GM19467 (cell line): ENCODE measurements at regions not wholly inside any gene's neighbourhood (a gene's known extent, or its start where the extent isn't known, plus 50 kb on each side); places are given as distances from the start of the nearest gene placed in this dataset.
"Not testable (repeated sequence)": the region's sequence is repeated elsewhere in the genome, so short reads cannot be mapped to it uniquely, and the experiment has no call there.

ENCODE experiments used
- ATAC-seq: cut with Tn5 transposase; IDR thresholded peaks from one replicate; pipeline ENCODE4 v1.9.1; 2021; ENCODE audit warnings: mild to moderate bottlenecking, moderate library complexity; ENCODE audit not compliant: unreplicated experiment

- no peak for ATAC-seq
Measured at GRCh38 chr4:148964456-148964855, 522.2 kb upstream of the NR3C2 start.

GRCh38 chr4:148962539-148963290 is 520.5 kb upstream of the NR3C2 start:
- ATAC-seq: no peak

- ATAC-seq: no peak
Measured at GRCh38 chr4:148961526-148961925, 519.3 kb upstream of the NR3C2 start.

GRCh38 chr4:148958317-148958716 is 516.1 kb upstream of the NR3C2 start:
- no peak for ATAC-seq

GRCh38 chr4:148955564-148956297 is 513.5 kb upstream of the NR3C2 start:
- no peak for ATAC-seq

- no peak for ATAC-seq
Measured at GRCh38 chr4:148954011-148954749, 512.0 kb upstream of the NR3C2 start.

- no peak for ATAC-seq
Measured at GRCh38 chr4:148951346-148951745, 509.1 kb upstream of the NR3C2 start.

GRCh38 chr4:148946271-148946670 is 504.1 kb upstream of the NR3C2 start:
- no peak for ATAC-seq

- no peak for ATAC-seq
Measured at GRCh38 chr4:148944839-148945219, 502.6 kb upstream of the NR3C2 start.

GRCh38 chr4:148944136-148944838 is 502.1 kb upstream of the NR3C2 start:
- no peak for ATAC-seq

GRCh38 chr4:148934926-148935578 is 492.8 kb upstream of the NR3C2 start:
- ATAC-seq: no peak

GRCh38 chr4:148926276-148927260 is 484.4 kb upstream of the NR3C2 start:
- no peak for ATAC-seq

- ATAC-seq: no peak
Measured at GRCh38 chr4:148923881-148924280, 481.7 kb upstream of the NR3C2 start.

- ATAC-seq: no peak
Measured at GRCh38 chr4:148922497-148922896, 480.3 kb upstream of the NR3C2 start.

GRCh38 chr4:148914734-148915133 is 472.5 kb upstream of the NR3C2 start:
- ATAC-seq: no peak

- ATAC-seq: no peak
Measured at GRCh38 chr4:148914301-148914700, 472.1 kb upstream of the NR3C2 start.

- no peak for ATAC-seq
Measured at GRCh38 chr4:148903388-148903787, 461.2 kb upstream of the NR3C2 start.

- ATAC-seq: no peak
Measured at GRCh38 chr4:148901075-148901705, 459.0 kb upstream of the NR3C2 start.

GRCh38 chr4:148898139-148898538 is 455.9 kb upstream of the NR3C2 start:
- ATAC-seq: not testable (repeated sequence)
